GM18951 (cell line): ENCODE measurements at regions not wholly inside any gene's neighbourhood (a gene's known extent, or its start where the extent isn't known, plus 50 kb on each side); places are given as distances from the start of the nearest gene placed in this dataset.
"Not testable (repeated sequence)": the region's sequence is repeated elsewhere in the genome, so short reads cannot be mapped to it uniquely, and the experiment has no call there.

Experiments used
- POLR2A ChIP-seq: IDR thresholded peaks from 4 replicates; pipeline ENCODE4 v1.6.1; 2011; ENCODE audit warnings: mild to moderate bottlenecking; ENCODE audit not compliant: insufficient read length, insufficient read depth; ENCODE audit errors: extremely low read depth
- in situ Hi-C: fragments of 300-500 bp; cut with MboI; formaldehyde crosslinking; loops from one replicate; pipeline ENCODE4 v1.12.0; 2022; ENCODE audit warnings: low sequenced_read_pairs, mixed read lengths, inconsistent platforms; ENCODE audit not compliant: unreplicated experiment

DNA sequence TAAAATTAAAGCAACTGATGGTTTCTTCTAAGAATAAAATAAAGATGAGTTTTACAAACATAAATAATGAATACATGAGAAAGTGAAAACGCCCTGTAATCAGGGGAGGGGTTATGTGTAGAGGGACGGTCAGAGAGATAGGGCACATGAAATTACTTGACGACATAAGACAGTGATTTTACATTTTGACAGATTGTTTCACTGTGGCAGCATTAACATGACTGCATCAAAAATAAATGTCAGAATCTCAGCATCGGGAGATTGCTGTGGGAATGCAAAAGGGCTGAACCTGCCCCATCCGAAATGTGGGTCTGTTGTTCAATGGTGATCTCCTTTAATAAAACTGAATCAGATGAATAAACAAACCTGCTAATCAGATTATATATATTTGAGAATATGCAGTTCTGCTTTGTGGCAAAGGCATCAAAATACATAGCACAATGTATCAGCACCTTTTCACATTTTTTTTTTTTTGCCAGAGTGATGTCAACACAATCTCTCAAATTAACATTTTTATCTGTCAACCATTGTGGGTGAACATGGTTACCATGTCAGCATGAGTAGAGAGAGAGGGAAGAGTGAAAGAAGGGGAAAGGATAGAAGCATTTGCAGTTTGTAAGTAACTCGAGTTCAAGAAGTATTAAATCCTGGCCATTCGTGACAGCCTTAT is 177.1 kb upstream of the MAN1A1 start:
- in situ Hi-C loops: no loop called here
- no peak for TF ChIP-seq POLR2A

DNA sequence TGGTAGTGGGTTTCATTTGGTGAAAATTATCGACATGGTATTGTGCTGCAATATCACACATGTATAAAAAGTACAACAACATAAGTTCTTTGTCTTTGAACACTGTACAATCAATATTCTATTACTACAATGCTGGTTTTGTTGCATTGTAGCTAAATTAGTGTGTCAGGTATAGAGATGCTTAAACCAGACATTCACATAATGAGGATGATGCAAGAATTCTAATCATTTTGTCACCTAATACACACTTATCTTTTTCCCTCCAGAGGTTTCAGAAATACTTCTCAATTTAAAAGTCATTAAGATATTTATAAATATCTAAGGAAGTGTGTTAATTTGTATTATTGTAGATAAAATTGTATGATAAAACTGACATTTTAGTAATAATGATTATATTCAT is 174.8 kb upstream of the MAN1A1 start:
- in situ Hi-C loops: no loop called here
- TF ChIP-seq POLR2A: no peak

DNA sequence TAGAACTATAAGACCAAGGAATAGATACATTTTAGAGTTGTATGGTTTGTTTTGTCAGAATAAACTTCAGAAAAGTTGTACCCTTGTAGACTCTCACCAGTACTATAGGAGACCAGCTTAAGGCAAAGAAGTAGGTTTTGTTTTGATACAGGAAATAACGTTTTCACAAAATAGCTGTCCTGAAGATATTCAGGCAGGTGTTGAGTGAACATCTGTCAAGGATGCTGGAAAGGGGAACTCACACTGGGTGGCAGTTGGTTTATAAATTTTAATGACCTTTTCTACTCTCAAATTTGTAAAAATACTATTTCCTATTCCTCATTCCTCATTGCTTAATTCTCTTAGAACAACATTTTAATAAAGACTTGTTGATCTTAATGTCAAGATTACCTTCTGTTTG is 174.0 kb upstream of the MAN1A1 start:
- no peak for TF ChIP-seq POLR2A
- in situ Hi-C loops: no loop called here

DNA sequence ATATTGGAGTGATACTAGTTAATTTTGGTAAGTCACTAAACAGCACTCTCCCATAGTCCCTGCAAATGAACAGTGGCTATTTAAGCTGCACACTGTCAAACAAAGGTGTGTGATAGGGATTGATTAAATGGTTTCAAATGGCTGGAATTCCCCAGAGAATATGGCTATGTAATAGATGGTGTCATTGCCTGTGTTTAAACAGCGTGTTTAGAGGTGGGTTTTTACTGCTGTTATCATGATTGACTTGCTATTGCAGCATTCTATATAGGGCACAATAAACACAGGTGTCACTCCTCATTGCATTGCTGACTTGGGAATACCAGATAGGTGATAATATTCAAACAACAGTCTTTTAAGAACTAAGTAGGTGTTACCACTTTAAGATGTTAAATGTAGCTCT is 171.7 kb upstream of the MAN1A1 start:
- in situ Hi-C loops: no loop called here
- no peak for TF ChIP-seq POLR2A

DNA sequence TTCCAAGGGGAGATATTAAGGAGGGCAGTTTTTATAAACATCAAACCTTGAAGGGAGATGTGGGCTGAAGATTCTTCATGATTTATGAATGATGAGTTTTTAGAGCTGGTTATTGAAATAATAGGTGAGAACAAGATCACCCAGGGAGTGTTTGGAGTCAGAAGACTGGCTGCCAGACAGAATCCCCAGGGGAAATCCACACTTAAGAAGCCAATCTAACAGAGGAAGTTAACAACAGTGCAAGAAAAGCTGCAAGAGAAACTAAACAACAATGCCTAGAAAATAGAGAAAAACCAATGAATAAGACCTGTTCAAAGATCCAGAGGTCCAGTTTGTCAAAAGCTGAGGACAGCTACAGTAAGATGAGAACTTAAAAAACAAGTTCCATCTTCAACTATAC is 167.9 kb upstream of the MAN1A1 start:
- TF ChIP-seq POLR2A: no peak
- in situ Hi-C loops: no loop called here

DNA sequence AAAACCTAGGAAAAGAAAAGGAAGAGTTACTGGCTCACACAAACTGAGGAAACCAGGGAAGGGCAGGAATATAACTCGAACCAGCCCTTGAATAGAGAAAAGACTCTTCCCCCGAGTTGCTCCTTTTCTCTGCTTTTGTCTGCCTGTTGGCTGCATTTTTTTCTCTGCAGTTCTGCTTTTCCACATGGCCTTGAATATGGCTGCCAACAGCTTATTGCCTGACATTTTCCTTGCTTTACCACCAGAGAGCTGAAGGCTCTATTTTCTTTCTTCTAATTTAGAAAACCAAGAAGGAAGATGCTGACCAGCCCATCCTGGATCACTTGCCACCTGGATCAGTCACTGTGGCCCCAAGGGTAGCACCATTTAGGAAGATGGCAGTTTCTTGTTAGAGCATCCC is 164.8 kb upstream of the MAN1A1 start:
- no peak for TF ChIP-seq POLR2A
- in situ Hi-C loops: no loop called here

DNA sequence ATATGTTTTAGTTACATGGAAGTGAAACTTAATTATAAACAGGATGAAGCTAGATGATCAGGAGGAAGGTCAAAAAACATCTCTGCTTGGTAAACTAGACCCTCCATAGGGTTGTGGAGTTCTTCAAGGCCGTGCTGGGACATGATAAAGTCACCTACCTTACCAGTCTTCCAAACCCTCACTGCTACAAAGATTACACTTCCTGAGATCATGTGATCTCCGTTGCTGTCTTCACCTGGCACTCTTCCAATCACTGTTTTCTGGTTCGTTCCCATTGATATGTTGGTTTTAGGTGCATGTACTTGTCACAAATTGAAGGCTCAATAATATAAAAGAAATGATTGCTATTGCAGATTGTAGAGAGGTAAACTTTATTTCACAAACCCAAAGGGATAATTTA is 161.5 kb upstream of the MAN1A1 start:
- in situ Hi-C loops: no loop called here
- TF ChIP-seq POLR2A: no peak

DNA sequence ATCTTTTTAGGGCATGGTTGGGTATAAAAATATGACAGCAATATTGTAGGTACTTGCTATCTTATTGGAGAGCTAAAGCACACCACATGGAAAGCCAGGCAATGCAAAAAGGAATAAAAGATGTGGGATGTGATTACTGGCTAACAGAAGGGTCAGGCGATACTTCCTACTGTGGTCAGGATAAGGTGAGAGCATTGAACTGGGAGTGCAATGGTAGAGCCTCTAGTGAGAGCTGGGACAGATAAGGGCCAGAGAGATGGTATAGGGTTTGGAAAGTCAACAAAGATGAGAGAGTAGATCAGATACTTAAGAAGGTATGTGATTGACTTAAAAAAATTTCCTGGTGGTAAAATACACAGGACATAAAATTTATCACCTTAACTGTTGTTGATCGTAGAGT is 160.7 kb upstream of the MAN1A1 start:
- TF ChIP-seq POLR2A: no peak
- in situ Hi-C loops: no loop called here

DNA sequence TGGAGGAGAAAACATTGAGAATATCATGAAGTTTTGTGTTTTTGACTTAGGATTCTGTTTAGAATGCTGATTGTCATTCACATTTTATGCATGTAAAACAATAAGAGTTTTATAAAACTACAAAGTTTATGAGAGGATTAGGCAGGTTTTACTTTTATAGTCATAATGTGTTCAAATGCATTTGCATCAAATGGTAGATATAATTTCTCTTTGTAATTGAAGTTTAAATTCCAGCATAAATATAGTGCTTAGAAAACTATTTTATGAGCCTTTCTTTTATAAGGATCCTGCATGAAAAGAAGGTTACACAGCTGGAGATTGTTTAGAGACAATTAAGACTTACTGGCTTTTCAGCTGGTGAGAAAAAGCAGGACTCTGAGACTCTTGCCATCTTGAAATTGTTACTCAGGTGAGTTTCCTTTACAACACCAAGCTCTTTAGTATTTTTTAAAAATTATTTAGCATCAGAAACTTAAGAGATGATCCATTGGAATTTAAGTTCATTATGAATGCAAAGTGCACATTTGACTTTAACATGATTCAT is 157.1 kb upstream of the MAN1A1 start:
- in situ Hi-C loops: no loop called here

DNA sequence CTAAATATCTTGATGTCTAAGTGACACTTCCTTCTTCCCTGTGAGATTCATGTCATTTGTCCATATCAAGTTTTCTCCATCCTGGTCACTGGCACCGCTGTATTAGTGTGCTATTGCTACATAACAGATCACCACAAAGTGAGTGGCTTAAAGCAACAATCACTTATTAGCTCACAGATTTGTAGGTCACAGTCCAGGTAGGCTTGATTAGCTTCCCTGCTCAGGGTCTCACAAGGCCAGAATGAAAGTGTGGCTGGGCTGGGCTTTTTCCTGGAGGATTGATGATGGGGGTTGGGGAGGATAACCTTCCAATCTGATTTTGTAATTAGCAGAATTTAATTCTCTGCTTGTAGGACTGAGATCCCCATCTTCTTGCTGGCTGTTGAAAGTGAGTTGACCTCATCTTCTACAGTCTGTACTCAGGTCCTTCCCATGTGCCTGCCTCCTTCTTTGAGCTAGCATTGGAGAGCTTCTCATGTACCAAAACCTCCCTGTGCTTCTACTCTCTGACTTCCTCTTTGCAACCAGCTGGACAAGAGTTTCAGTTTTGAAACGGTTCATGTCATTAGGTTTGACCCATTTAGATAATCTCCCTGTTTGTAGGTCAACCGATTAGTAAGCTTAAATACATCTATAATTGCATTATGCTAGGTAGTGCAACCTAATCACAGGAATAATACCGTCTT is 152.4 kb upstream of the MAN1A1 start:
- TF ChIP-seq POLR2A: no peak
- in situ Hi-C loops: no loop called here

More for the DNA sequence above, 157.1 kb upstream of the MAN1A1 start:
- TF ChIP-seq POLR2A: no peak

DNA sequence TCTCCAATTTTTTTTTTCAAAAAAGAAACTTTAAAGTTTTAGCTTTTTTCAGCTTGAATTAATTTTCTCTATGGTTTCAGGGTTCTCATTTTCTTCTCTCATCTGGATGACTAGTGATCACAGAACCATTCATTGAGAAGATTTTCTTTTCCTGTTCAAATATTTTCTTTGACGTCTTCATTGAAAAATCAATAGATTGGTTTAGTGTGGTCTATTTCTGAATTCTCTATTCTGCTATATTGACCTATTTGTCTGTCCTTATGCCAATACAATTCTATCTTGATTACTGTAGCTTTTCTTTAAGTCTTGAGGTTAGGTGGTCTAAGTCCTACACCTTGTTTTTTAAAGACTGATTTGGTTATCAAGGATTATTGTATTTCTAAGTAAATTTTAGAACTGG is 150.2 kb upstream of the MAN1A1 start:
- no peak for TF ChIP-seq POLR2A
- in situ Hi-C loops: no loop called here

DNA sequence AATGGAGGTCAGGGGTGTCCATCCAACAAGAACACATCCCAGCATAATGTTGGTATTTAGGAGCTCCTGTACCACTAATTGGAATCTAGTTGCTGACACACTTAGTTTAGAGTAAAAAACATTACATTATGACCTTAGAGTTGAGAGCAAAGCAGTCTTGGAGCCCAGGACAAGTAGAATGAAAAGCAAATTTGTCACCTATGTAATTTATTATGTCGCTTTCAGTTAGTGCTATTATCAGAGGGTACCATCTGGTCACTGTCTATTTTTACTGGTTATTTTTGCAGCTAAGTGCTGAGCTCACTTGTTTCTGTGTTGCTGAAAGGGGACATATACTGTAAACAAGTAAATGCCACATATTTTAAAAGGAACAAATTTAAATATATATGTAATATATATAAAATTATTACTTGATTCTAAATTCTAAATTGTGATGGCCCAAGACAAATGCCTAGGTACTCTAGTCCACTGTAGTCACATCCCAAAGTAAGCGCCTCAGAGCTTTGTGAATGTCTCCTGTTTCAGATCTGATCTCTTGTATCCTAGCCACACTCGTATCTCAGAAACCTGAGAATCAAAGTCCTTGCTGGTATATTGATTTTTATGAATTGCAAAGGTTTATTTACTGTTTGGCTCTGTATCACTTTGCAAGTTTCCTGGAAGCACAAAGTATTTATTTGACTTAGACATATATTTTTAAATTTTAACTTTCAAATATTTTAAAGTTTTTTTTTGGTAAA is 148.6 kb upstream of the MAN1A1 start:
- no peak for TF ChIP-seq POLR2A
- in situ Hi-C loops: no loop called here

DNA sequence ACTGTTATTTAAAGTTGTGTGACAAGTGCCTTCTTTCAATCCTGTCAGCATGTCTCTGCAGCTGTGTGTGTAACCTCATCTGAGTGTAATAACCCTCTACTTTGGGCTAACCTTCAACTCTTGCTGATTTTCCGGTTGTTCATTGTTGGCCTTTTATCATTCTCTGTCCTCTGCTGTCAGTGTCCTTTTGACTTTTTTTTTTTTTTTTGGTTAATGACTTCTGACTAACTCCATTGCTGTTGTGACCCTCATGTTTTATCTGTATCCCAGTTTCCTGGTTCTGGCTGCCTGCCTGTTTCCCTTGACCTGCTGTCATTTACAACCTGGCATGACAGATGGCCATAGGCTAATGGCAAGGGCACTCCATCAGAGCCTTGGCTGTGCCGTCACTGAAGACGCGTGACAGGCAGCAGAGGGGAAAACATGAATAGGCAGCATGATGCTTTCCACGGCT is 145.7 kb upstream of the MAN1A1 start:
- TF ChIP-seq POLR2A: no peak
- in situ Hi-C loops: no loop called here

DNA sequence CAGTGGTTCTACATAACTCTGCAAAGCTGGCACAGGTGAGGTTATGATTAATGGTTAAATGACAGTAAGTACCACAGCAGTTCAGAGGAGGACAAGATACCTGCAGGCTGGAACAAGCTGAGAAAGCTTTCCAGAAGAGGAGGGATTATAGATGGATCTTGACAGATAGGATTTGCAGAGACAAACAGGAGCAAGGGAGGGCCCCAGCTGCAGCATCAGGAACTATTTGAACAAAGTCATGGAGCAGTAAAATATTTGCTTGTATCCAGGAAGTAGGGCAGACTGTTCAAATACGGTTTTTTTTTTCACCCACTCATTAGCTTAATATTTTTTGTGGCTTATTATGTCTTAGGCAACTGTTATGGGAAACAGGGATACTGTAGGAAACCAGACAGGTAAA is 144.4 kb upstream of the MAN1A1 start:
- in situ Hi-C loops: no loop called here
- TF ChIP-seq POLR2A: no peak

DNA sequence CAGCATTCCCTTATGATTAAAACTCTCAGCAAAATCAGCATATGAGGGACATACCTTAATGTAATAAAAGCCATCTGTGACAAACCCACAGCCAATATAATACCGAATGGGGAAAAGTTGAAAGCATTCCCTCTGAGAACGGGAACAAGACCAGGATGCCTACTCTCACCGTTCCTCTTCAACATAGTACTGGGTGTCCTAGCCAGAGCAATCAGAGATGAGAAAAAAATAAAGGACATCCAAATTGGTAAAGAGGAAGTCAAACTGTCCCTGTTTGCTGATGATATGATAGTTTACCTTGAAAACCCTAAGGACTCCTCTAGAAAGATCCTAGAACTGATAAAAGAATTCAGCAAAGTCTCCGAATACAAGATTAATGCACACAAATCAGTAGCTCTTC is 141.6 kb upstream of the MAN1A1 start:
- in situ Hi-C loops: not testable (repeated sequence)

DNA sequence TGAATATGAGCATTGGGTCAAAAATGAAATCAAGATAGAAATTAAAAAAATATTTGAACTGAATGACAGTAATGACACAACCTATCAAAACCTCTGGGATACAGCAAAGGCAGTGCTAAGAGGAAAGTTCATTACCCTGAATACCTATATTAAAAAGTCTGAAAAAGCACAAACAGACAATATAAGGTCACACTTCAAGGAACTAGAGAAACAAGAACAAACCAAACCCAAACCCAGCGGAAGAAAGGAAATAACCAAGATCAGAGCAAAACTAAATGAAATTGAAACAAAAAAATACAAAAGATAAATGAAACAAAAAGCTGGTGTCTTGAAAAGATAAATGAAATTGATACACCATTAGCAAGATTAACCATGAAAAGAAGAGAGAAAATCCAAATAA is 140.5 kb upstream of the MAN1A1 start:
- in situ Hi-C loops: not testable (repeated sequence)
